Left lung (tissue), 4 donors: ENCODE measurements at regions not wholly inside any gene's neighbourhood (a gene's known extent, or its start where the extent isn't known, plus 50 kb on each side); places are given as distances from the start of the nearest gene placed in this dataset.
"Not testable (repeated sequence)": the region's sequence is repeated elsewhere in the genome, so short reads cannot be mapped to it uniquely, and the experiment has no call there.

Experiments used
- ATAC-seq: fragments of 200-7000 bp; cut with Tn5 transposase; one replicate; pipeline ENCODE4 v1.9.1; 2020; ENCODE audit warnings: moderate library complexity
- DNase-seq, 4 donors: peaks; one replicate each; pipeline ENCODE4 v3.0.0-alpha.2; 2013 to 2020
- H3K27ac ChIP-seq, 2 donors: fragments of 200-600 bp; sonication (generic) in 1 of 2; one replicate each; pipeline versions ENCODE4 v1.5.0 to v1.8.0; 2020 to 2021
- H3K27me3 ChIP-seq, 2 donors: fragments of 200-600 bp; sonication (generic) in 1 of 2; one replicate each; pipeline versions ENCODE4 v1.5.0 to v1.8.0; 2020 to 2021
- H3K36me3 ChIP-seq, 2 donors: fragments of 200-600 bp; sonication (generic) in 1 of 2; one replicate each; pipeline versions ENCODE4 v1.5.0 to v1.8.0; 2020 to 2021
- H3K4me1 ChIP-seq, 2 donors: fragments of 200-600 bp; one replicate each; pipeline ENCODE4 v1.8.0; 2021
- H3K4me3 ChIP-seq, 2 donors: fragments of 200-600 bp; sonication (generic) in 1 of 2; one replicate each; pipeline versions ENCODE4 v1.5.0 to v1.8.0; 2020 to 2021; ENCODE audit warnings: mild to moderate bottlenecking in 1 of 2
- H3K9me3 ChIP-seq, 2 donors: fragments of 200-600 bp; sonication (generic) in 1 of 2; one replicate each; pipeline versions ENCODE4 v1.5.0 to v1.8.0; 2020 to 2021
- intact Hi-C, 2 donors: fragments of 100-400 bp; cut with DNase I; formaldehyde crosslinking; loops; one replicate each; pipeline versions ENCODE4 v1.11.2 to v1.14.2; 2022
- TF ChIP-seq, protein P1 (sequence below), 2 donors: fragments of 200-600 bp; sonication (generic) in 1 of 2; IDR thresholded peaks; one replicate each; pipeline versions ENCODE4 v1.5.0 to v1.8.0; 2021; ENCODE audit warnings: antibody characterized with exemption in 2 of 2
- donor health status: DM: no; HTN: yes; CAD: no.
- donor health status: DM: no; HTN: no; CAD: no.

DNA sequence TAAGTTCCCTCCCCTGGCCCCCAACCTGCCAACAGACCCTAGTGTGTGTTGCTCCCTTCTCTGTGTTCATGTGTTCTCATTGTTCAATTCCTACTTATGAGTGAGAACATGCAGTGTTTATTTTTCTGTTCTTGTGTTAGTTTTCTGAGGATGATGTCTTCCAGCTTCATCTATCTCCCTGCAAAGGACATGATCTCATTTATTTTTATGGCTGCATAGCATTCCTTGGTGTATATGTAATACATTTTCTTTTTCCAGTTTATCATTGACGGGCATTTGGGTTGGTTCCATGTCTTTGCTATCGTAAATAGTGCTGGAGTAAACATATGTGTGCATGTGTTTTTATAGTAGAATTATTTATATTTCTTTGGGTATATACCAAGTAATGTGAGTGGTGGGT is 602.2 kb downstream of the DSC3 start:
- Histone ChIP-seq H3K4me1 (no peaks in the 10 kb centered on the region), H3K9me3 (no peaks in the 10 kb centered on the region), H3K27ac (no peak overlapping the region), H3K4me3 (no peak overlapping the region), H3K27me3 (no peaks in the 10 kb centered on the region), H3K36me3 (no peaks in the 10 kb centered on the region)
- DNase-seq (no peak), ATAC-seq (no peak)
- TF ChIP-seq, protein P1, sequence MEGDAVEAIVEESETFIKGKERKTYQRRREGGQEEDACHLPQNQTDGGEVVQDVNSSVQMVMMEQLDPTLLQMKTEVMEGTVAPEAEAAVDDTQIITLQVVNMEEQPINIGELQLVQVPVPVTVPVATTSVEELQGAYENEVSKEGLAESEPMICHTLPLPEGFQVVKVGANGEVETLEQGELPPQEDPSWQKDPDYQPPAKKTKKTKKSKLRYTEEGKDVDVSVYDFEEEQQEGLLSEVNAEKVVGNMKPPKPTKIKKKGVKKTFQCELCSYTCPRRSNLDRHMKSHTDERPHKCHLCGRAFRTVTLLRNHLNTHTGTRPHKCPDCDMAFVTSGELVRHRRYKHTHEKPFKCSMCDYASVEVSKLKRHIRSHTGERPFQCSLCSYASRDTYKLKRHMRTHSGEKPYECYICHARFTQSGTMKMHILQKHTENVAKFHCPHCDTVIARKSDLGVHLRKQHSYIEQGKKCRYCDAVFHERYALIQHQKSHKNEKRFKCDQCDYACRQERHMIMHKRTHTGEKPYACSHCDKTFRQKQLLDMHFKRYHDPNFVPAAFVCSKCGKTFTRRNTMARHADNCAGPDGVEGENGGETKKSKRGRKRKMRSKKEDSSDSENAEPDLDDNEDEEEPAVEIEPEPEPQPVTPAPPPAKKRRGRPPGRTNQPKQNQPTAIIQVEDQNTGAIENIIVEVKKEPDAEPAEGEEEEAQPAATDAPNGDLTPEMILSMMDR (IDR thresholded peaks at IDR 0.05), result no peak
- intact Hi-C loops, result no loop called here

DNA sequence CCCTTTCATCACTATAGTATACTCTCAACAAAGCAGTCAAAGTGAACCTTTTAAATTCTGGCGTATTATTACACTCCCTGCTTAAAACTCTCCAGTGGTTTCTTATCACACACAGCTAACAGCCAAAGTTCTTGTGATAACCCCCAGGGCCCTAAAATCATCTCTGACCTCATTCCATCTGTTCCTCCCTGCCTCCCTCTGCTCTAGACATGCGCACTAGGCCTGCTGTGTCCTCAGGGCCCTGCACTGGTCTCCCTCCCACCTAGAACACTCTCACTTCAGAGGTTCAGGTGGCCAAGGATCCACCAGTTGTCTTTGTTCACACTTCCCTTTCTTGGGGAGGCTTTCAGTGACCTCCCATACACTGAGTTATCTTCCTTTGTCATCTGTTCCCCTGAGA is 603.4 kb downstream of the DSC3 start:
- no peak overlapping the region for H3K4me3 ChIP-seq
- H3K27me3 ChIP-seq, result no peaks in the 10 kb centered on the region
- no peak for ATAC-seq

DNA sequence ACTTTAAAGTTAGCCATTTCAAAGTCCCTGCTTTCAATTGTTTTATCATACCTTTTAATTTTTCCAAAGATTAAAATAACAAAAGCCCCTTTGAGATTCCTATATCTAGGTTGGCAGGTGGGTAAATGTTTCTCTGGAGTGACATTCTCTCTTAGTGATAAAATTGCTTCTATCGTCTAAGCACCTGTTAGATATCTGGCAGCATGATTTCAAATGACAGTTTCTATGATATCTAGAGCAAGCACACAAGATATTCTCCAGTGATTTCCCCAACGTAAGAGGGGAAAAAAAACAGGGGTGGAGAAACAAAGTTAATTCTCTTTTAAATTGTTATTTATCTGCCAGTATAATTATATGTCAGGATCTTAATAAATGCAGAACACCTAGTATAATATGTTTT is 610.2 kb downstream of the DSC3 start:
- no peak overlapping the region for H3K4me3 ChIP-seq
- H3K27ac ChIP-seq, result no peak overlapping the region
- no peaks in the 10 kb centered on the region for H3K36me3 ChIP-seq
- ATAC-seq (no peak), DNase-seq (no peak)
- H3K4me1 ChIP-seq, result no peaks in the 10 kb centered on the region
- intact Hi-C loops, result no loop called here
- TF ChIP-seq, protein P1 (IDR thresholded peaks at IDR 0.05), result no peak
- H3K9me3 ChIP-seq, result no peaks in the 10 kb centered on the region
- no peaks in the 10 kb centered on the region for H3K27me3 ChIP-seq

More for the DNA sequence above, 603.4 kb downstream of the DSC3 start:
- Histone ChIP-seq H3K4me1 (no peaks in the 10 kb centered on the region), H3K36me3 (no peaks in the 10 kb centered on the region), H3K27ac (no peak overlapping the region), H3K9me3 (no peaks in the 10 kb centered on the region)
- TF ChIP-seq, protein P1 (IDR thresholded peaks at IDR 0.05), result no peak
- intact Hi-C loops, result no loop called here
- DNase-seq, result no peak

DNA sequence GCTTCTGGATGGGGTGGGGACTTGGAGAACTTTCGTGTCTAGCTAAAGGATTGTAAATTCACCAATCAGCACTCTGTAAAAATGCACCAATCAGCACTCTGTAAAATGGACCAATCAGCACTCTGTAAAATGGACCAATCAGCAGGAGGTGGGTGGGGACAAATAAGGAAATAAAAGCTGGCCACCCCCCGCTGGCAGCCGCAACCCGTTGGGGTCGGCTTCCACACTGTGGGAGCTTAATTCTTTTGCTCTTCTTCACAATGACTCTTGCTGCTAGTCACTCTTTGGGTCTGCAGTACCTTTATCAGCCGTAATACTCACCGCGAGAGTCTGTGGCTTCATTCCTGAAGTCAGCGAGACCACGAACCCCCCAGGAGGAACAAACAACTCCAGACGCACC is 623.1 kb downstream of the DSC3 start:
- H3K4me1 ChIP-seq, H3K4me3 ChIP-seq, H3K36me3 ChIP-seq, intact Hi-C loops, H3K27ac ChIP-seq, H3K27me3 ChIP-seq, H3K9me3 ChIP-seq, ATAC-seq: not testable (repeated sequence)
- peak in 1 of 4 donors; percentile 29 for DNase-seq

DNA sequence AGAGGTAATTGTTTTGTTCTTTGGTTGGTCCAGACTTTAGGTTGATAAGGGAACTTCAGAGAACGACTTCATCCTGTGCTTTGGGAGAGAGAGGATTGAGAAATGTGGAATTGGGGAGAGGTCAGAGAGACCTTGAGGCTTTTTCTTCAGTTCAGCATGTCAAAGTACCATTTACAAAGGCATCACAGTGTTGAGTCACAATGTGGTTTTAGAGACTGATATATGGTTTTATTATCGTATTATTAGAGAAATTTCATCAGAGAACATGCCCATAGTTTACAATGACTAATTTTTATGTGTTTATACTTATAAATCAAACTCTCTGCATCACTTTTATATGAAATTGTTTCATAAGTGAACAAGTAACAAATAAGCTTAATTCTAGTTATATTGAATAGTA is 626.6 kb downstream of the DSC3 start:
- ATAC-seq (no peak), DNase-seq (no peak)
- TF ChIP-seq, protein P1 (IDR thresholded peaks at IDR 0.05), result no peak
- Histone ChIP-seq H3K27ac (no peak overlapping the region), H3K4me1 (no peaks in the 10 kb centered on the region), H3K27me3 (no peaks in the 10 kb centered on the region), H3K4me3 (no peak overlapping the region), H3K36me3 (no peaks in the 10 kb centered on the region), H3K9me3 (no peaks in the 10 kb centered on the region)
- intact Hi-C loops, result no loop called here

DNA sequence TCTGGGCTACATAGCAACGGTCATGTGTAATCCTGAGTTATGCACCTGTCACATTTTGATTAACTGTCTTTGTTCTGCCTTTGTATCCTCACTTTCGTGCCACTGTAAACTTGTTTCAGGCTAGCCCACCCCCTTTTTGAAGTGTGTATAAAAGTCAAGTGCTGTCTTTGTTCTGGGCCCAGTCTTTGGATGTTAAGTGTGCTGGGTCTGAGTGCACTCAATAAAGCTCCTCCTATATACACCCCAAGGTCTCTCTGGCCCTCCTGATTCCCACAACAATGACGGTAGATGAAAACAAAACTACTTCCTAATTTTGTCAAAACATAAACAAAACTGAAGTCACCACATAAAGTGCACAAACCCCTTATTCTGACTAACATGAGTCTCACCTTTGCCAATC is 633.4 kb downstream of the DSC3 start:
- H3K4me3 ChIP-seq, result no peak overlapping the region
- ATAC-seq (no peak), DNase-seq (no peak)
- H3K4me1 ChIP-seq, result no peaks in the 10 kb centered on the region
- intact Hi-C loops, result no loop called here
- no peaks in the 10 kb centered on the region for H3K27me3 ChIP-seq
- peaks cover 0 to 14% of the 10 kb centered on the region in 2 donors for H3K9me3 ChIP-seq
- no peak overlapping the region for H3K27ac ChIP-seq
- H3K36me3 ChIP-seq, result no peaks in the 10 kb centered on the region
- TF ChIP-seq, protein P1 (IDR thresholded peaks at IDR 0.05), result no peak
